ENCODE measurements at regions not wholly inside any gene's neighbourhood (a gene's known extent, or its start where the extent isn't known, plus 50 kb on each side); places are given as distances from the start of the nearest gene placed in this dataset.
A peak's percentile ranks its signal among the peaks of the same experiment; 100 is the strongest.
"Not testable (repeated sequence)": the region's sequence is repeated elsewhere in the genome, so short reads cannot be mapped to it uniquely, and the experiment has no call there.

DNA sequence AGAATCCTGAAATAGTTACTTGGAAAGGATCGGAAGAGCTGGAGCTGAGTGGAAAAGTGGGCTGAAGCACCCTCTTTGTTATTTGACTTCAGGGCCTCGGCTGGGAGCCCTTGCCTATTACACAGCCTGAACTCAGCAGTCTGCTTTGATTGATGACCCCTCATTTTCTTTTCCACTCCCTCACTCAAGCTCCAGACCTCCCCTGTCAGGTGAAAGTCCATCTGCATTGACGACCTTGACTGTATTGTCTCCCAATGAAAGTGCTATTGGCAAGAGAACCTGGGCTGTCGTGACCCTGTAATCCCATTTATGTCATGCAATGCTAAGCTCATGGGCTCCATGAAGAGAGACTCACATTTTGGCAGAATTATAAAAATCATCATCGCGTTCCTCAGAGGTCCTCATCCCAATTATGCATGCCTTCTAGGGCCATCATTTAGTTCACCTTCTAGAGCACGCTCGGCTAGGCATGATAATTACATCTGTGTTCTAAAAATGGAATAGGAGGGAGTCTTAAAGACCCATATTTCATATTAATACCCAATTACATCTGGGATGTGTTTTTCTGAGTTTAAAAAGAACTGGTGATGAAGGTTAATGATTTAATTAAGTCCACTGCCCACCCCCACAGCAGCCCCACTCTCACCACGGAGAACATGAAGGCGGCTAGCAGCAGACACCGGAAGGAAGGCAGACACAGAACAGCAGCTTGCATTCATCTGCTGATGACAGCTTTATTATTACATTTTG lies 472.5 kb downstream of the PID1 start:
- peak; percentile 24 to 43 (median 39) for DNase-seq (ENCODE audit: low read depth in 3 of 3, low spot score in 2 of 3)

DNA sequence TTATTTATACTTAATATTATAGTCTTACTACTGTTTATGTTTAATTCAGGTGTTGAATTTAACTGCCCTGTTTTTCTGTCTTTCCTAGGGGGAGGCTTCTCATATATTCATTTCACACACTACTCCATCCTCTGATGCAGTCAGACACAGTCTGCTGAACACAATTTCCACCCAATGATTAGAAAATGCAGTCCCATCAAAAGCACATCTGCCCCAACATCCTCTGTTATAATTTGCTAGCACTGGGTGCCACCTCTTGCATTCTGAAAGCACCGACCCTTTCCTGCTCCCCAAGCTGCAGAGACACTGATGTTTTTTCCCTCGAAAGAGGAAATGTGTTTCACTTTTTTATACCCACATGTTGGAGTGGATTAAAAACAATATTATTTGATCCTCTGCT lies 474.7 kb downstream of the PID1 start:
- DNase-seq (ENCODE audit: low read depth in 3 of 3, low spot score in 2 of 3), result no peak

DNA sequence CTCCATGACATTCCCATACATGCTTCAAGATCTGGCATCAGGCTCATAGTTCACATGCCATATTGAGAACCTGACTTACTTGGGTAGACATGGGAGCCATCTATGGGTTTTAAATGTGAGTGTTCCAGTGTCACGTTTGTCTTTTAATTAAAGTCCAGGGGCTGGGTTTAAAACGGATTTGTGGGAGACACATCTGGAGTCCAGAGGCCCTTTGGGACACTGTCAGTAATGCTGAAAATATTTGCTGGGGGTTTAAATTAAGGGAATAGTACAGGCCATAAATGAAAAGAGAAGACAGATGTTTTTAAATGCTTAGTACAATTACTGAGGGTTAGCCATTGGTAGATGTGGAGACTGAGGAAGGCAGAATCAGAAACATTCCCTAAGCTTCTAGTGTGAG lies 478.0 kb downstream of the PID1 start:
- DNase-seq (ENCODE audit: low read depth in 3 of 3, low spot score in 2 of 3), result no peak

DNA sequence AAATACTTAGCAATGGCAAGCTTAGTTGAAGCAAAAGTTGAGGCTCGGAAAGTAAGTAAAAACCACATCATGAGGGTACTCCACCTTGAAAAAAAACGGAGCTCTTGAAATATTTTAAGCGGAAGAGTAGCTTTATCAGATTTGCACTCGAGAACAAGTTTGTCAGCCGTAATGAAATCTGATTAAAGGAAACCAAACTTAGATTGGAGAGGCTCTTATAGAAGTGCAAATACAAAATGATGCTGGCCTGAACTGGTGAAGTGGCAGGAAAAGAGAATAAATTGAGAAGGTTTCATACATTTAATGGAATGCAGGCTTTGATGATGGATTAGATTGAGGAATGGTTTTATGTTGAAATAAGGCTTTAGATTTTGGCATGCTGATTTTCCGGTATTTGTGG lies 484.2 kb downstream of the PID1 start:
- no peak for DNase-seq (ENCODE audit: low read depth in 3 of 3, low spot score in 2 of 3)

DNA sequence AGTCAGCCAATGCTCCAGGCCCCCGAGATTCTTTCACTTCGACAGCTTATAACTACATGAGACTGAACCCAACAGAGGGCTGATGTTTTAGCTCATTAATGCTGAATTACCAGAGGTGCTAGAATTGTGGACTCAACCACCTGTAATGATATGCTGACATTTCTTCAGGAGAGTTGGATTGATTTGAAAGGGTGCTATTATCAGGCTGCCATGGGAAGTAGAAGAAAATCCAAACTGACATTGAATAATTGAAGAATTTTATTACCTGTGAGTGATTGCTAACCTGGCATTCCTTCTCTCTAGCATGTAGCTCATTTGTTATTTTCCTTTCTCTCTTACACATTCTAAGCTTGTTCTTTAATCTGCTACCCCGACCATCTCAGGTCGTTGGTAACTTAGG lies 488.8 kb downstream of the PID1 start:
- no peak for DNase-seq (ENCODE audit: low read depth in 3 of 3, low spot score in 2 of 3)

DNA sequence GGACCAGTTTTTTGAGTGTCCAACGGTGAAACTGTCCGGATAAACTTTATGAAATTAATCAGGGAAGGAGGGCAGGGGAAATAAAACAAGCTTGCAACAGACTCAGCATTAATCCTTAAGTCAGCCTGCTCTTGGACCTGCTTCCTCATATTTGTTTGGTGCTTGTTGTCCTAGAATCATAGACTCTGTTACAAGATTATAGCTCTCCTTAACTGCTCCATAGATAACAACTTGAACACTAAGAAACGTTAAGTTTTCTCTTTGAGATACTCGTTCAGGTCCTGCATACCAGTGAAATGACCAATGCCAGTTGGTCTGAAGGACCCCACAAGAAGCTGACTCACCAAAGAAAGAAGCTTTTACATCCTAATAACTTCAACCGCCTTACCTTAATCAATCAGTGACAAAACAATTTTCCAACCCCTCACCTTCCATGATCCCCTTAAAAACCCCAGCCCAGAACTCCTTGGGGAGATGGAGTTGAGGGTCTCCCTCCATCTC lies 493.2 kb downstream of the PID1 start:
- DNase-seq (ENCODE audit: low read depth in 3 of 3, low spot score in 2 of 3), result no peak

DNA sequence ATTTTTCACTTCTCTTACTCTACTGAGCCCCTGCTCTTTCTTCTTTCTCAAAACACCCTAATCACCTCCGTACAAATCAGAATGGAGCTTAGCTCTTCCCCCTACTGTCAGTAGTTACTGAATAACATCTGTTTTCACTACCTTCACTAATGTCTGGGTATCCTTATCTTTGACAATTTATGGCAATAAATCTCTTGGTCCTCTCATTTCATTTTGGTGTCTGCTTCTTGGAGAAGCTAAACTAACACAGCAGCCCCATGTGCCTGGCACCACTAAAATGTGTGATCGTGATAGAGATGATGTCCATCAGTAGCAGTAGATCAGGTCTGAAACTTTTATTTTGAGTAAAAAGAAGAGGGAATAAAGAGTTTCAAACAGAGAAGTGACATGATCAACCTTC lies 496.5 kb downstream of the PID1 start:
- no peak for DNase-seq (ENCODE audit: low read depth in 3 of 3, low spot score in 2 of 3)

DNA sequence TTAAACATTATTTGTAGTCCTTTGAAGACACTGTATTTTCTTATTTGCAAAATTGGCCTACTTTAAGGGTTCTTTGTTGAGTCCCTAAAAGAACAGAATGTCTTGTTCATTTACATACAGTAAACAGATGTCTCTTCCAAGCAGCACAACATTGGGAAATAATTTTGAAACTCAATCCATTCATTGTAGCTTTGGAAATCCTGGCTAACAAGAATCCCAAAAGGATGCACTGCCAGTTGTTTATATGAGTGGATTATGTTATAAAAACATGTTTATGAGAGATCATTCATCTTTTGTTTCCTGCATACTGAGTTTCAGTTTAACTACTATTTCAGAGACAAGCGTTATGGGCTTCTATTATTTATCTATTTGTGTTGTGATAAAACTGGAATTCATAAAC lies 499.3 kb downstream of the PID1 start:
- DNase-seq (ENCODE audit: low read depth in 3 of 3, low spot score in 2 of 3), result peak; percentile 4 to 15 (median 12)

DNA sequence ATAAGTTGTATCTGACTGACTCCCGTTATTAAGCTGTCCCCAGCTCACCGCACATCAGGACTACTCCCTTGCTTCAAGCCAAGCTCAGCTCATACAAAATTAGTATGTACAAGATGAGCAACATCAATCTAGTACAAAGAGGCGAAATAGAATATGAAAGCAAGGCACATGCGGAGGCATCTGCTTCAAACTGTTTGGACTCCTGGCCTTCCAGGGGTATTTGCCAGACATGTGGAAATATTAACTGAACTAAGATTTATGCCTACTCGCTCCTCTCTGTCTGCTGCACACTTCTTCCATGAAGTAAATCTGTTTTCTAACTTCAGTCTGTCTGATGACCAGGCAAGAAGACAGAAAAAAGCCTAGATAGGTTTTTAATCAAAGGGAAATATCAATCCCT lies 499.8 kb downstream of the PID1 start:
- DNase-seq (ENCODE audit: low read depth in 3 of 3, low spot score in 2 of 3), result no peak

DNA sequence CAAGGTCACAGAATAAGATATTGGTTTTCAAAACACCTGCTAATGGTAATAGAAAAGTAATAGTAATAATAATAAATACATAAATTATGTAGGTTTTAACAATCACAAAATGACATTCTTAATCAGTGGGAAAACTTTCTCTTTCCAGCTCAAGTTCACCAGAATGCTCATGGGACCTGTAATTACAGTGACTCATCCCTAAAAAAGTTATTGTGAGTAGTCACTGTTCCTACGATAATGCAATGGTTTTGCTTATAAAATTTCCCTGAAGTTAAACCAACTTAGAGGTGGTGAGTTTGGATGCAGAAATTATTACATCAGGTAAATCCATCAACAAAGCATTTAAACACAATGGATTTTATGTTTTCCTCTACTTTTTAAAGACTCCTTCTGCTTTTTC lies 502.3 kb downstream of the PID1 start:
- no peak for DNase-seq (ENCODE audit: low read depth in 3 of 3, low spot score in 2 of 3)

DNA sequence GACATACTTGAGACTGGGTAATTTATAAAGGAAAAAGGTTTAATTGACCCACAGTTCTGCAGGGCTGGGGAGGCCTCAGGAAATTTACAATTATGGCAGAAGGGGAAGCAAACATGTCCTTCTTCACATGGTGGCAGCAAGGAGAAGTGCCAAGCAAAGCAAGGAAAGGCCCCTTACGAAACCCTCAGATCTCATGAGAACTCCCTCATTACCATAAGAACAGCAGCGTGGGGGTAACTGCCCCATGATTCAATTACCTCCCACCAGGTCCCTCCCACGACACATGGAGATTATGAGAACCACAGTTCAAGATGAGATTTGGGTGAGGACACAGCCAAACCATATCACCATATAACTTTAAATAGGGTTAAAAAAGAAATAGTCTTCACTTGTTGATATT lies 502.9 kb downstream of the PID1 start:
- DNase-seq (ENCODE audit: low read depth in 3 of 3, low spot score in 2 of 3), result not testable (repeated sequence)

DNA sequence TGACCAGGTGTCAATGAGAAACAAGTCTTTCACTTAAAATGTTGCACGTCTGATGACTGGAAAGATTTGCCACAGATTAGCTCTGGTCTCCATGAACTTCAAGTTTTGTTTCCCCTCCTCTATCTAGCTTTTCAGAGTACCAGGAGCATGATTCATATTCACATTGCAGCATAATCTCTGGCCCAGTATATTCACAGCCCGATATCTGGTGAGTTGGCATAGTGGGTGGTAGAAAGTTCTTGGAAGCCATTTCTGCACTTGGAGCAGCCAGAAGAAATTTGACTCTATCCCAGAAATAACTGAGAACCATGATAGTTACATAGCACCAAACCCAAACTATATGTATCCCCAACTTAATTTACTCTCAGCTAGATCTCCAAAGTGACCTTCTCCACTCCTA lies 503.9 kb downstream of the PID1 start:
- no peak for DNase-seq (ENCODE audit: low read depth in 3 of 3, low spot score in 2 of 3)

DNA sequence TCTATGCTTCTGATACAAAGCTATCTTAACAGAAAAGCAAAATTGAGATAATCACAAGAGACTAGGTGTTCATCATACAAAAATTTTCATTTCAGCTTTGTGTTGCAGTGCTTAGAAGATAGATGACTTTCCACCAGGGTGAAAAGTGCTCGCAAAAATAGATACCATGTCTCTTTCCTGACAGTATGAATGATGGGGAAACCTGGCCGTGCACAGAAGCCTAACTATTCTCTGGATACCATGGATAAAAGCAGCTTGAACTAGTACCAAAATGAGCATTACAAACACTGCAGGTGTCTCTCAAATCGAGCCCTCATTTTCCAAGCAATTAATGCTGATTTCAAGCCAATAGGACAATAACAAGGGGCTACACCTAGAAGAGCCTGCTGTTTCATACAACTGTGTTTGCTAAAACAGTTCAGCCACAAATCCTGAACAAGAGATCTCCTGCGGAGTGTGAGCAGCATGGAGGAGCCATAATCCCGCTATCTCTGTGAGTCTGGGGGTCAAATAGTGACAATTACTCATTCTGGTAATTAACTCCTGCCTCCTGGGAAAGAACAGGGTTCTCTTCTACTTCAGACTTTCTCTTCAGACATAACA lies 507.6 kb downstream of the PID1 start:
- DNase-seq (ENCODE audit: low read depth in 3 of 3, low spot score in 2 of 3), result no peak

DNA sequence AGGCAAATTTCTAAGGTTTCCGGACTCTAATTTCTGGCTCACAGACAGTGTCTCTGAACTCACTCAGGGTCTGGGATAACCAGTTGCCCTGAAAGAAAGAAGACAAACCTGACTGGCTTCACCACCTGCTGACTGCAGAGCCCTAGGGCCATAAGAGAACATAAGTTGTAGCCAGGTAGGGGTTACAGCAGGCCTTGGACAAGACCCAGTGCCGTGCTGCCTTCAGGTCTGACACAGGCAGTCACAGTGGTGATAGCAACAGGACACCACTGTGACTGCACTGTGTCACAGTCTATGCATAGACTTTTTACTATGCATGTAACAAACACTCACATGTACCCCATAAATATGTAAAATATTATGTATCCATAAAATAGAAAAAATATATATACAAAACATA lies 508.5 kb downstream of the PID1 start:
- no peak for DNase-seq (ENCODE audit: low read depth in 3 of 3, low spot score in 2 of 3)

DNA sequence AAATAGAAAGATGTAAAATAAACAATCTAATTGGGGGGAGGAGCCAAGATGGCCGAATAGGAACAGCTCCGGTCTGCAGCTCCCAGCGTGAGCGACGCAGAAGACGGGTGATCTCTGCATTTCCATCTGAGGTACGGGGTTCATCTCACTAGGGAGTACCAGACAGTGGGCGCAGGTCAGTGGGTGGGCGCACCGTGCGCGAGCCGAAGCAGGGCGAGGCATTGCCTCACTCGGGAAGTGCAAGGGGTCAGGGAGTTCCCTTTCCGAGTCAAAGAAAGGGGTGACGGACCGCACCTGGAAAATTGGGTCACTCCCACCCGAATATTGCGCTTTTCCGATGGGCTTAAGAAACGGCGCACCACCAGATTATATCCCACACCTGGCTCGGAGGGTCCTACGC lies 515.4 kb downstream of the PID1 start:
- not testable (repeated sequence) for DNase-seq (ENCODE audit: low read depth in 3 of 3, low spot score in 2 of 3)

DNA sequence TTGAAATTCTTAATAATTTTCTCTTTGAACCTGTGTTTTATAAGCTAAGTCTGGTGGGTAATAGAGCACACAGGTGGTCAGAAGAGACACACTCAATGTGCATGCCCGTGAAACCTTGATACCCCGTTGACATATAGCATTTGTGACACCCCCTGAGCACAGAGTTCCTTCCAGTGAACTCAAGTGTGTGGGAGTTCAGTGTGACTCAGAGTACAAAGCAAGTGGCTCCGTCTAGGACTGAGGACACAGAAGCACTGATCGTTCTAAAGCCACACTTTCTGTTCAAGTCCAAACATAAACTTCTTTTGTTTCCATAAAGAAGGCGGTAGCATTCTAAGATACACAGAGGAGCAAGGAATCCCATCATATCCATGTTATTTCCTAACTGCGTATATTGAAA lies 523.6 kb downstream of the PID1 start:
- no peak for DNase-seq (ENCODE audit: low read depth in 3 of 3, low spot score in 2 of 3)

DNA sequence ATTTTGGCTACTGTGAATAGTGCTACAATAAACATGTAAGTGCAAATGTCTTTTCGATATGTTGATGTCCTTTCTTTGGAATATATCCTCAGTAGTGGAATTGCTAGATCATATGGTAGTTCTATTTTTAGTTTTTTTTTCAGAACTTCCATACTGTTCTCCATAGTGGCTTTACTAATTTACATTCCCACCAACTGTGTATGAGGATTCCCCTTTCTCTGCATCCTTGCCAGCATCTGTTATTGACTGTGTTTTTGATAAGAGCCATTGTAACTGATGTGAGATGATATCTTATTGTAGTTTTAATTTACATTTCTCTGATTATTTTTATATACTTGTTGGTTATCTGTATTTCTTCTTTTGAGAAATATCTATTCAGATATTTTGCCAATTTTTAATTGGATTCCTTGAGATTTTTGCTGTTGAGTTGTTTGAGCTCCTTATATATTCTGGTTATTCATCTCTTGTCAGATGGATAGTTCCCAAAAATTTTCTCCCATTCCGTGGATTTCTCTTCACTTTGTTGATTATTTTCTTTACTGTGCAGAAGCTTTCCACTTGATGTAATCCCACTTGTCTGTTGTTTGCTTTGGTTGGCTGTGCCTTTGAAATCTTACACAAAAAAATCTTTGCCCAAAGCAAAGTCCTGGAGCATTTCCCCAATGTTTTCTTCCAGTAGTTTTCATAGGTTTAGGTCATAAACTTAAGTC lies 532.3 kb downstream of the PID1 start:
- DNase-seq (ENCODE audit: low read depth in 3 of 3, low spot score in 2 of 3), result no peak

DNA sequence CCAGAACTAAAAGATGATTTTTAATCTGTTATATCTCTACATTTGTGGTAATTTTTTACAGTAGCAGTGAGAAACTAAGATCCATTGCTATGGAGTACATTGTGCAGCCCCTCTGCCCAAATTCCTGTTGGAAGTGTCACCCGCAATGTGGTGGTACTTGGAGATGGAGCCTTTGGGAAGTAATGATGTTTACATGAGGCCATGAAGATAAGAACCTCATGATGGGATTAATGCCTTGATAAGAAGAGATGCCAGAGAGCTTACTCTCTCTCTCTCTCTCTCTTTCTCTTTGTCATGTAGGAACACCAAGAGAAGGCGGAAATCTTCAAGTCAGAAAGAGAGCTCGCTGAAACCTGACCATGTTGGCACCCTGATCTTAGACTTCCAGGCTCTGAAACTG lies 535.4 kb downstream of the PID1 start:
- DNase-seq (ENCODE audit: low read depth in 3 of 3, low spot score in 2 of 3), result no peak

DNA sequence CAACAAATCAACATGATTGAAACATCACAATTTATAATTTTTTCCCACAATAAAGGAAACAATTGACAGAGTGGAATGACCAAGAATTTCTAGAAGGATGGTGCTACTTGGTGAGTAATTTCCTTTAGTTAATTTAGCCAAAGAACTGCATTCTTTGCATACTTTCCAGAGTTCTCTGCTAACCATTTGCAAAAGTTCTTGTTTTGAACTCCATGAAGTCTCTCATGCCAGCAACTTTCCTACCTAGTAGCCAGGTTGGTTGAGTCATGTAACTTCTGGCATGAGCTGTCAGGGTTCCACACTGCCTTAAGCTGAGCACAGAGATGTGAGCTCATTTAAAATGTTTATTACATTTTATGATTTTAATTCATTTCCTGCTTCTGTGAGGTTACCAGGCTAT lies 539.6 kb downstream of the PID1 start:
- DNase-seq (ENCODE audit: low read depth in 3 of 3, low spot score in 2 of 3), result no peak

DNA sequence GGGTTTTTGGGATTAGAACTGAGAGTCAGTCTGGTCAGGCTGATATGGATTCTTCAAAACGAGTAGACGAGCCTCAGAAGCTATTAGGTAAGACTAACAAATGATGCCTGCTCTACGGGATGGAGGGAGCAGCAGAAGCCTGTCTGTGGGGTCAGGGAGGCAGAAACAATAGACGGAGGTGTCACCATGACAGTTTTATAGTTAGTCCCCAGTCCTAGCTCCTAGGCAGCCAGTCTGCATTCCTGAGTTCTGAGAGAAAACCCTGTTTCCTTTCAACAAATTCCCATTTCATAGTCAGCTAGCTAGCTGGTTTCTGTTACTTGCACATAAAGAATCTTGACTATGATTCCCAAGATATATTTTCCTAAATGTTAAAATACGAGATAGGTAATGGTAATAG lies 542.1 kb downstream of the PID1 start:
- no peak for DNase-seq (ENCODE audit: low read depth in 3 of 3, low spot score in 2 of 3)

DNA sequence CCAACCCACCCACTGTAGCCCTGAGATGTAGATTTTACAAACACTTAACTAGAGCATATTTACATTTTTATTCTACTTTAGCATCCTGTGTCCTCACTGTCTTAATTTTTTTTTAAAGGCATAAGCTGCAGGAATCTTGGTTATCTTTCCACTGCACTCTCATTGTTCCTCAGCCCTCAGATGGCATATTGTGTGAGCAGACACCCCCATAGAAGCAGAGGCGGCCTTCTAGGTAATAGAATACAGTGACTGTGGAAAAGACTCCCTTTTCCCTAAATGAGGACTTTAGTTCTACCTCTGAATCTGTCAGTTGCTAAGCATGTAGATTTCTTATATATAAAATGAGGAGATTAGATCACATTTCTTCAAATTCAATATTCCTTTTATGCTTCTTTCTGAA lies 543.5 kb upstream of the SPHKAP start:
- DNase-seq (ENCODE audit: low read depth in 3 of 3, low spot score in 2 of 3), result no peak

DNA sequence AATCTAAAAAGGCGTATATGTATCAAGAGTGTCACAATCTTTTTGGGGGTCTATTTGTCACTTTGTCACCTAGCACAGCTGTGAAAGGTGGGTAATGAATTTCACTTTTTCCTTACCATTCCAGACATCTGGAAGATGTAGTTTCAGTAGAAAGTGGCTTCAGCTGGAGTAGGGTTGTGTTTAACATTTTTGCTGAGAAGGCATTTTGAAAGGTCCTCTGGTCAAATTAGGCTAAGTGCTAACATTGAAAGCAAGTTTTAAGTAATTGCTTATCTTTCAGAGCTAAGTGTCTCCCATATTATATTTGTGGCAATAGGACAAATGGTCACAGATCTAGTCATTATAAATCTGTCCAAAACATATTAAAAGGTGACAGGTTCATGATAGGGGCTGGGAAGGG lies 542.1 kb upstream of the SPHKAP start:
- DNase-seq (ENCODE audit: low read depth in 3 of 3, low spot score in 2 of 3), result no peak
